SU-DHL-6 (cell line): ENCODE measurements at regions not wholly inside any gene's neighbourhood (a gene's known extent, or its start where the extent isn't known, plus 50 kb on each side); places are given as distances from the start of the nearest gene placed in this dataset.

Experiments used
- H2AFZ ChIP-seq: fragments of 200-600 bp; sonication (generic); 2 replicates; pipeline ENCODE4 v1.6.1; 2014; ENCODE audit warnings: low read depth, mild to moderate bottlenecking, moderate library complexity, mixed read lengths, antibody characterized with exemption, low read length; ENCODE audit not compliant: severe bottlenecking
- H3F3A ChIP-seq: fragments of 200-600 bp; shearing (Covaris generic); 2 replicates; pipeline ENCODE4 v1.6.0; 2016; ENCODE audit warnings: antibody characterized with exemption, mild to moderate bottlenecking; ENCODE audit not compliant: insufficient read depth
- H3K27ac ChIP-seq: fragments of 200-600 bp; sonication (generic); 2 replicates; pipeline ENCODE4 v1.5.1; 2016; ENCODE audit warnings: low read depth, mild to moderate bottlenecking, low read length, moderate library complexity, mixed read lengths
- H3K27me3 ChIP-seq: fragments of 200-600 bp; sonication (generic), shearing (Covaris generic); 2 replicates; pipeline ENCODE4 v1.6.0; 2014; ENCODE audit warnings: mild to moderate bottlenecking, low read length
- H3K36me3 ChIP-seq: fragments of 200-600 bp; sonication (generic); 2 replicates; pipeline ENCODE4 v1.6.1; 2014; ENCODE audit warnings: mild to moderate bottlenecking, low read length, mixed read lengths
- H3K4me2 ChIP-seq: fragments of 300-600, 200-600 bp; shearing (Covaris generic), sonication (generic); 2 replicates; pipeline ENCODE4 v1.6.0; 2014; ENCODE audit warnings: low read length, low read depth, mild to moderate bottlenecking; ENCODE audit not compliant: poor library complexity, severe bottlenecking
- H3K4me3 ChIP-seq: fragments of 200-600 bp; sonication (generic); 2 replicates; pipeline ENCODE4 v1.5.1; 2014; ENCODE audit warnings: antibody characterized with exemption, low read length, mild to moderate bottlenecking, mixed read lengths; ENCODE audit not compliant: insufficient read depth, poor library complexity, severe bottlenecking
- H3K79me2 ChIP-seq: fragments of 200-600 bp; sonication (generic); 2 replicates; pipeline ENCODE4 v1.6.1; 2014; ENCODE audit warnings: mild to moderate bottlenecking, low read length, moderate library complexity; ENCODE audit not compliant: insufficient read depth
- H3K9ac ChIP-seq: fragments of 200-600 bp; sonication (generic); 2 replicates; pipeline ENCODE4 v1.7.0; 2014; ENCODE audit warnings: mild to moderate bottlenecking, low read length
- H3K9me2 ChIP-seq: fragments of 200-600 bp; sonication (generic); replicated peaks from 2 replicates; pipeline ENCODE4 v1.6.1; 2014; ENCODE audit warnings: low read length; ENCODE audit not compliant: insufficient read depth
- H3K9me3 ChIP-seq: fragments of 200-600 bp; sonication (generic); 2 replicates; pipeline ENCODE4 v1.6.1; 2014; ENCODE audit warnings: low read length, mixed read lengths; ENCODE audit not compliant: insufficient read depth
- H4K20me1 ChIP-seq: fragments of 200-600 bp; sonication (generic); 2 replicates; pipeline ENCODE4 v1.6.1; 2014; ENCODE audit warnings: low read depth, mild to moderate bottlenecking, antibody characterized with exemption, low read length, moderate library complexity, mixed read lengths
- CTCF ChIP-seq: fragments of 200-600 bp; sonication (generic); IDR thresholded peaks from one replicate; pipeline ENCODE4 v1.5.1; 2017; ENCODE audit warnings: antibody characterized with exemption, mild to moderate bottlenecking, low read length, moderate library complexity; ENCODE audit not compliant: insufficient read depth, poor library complexity, severe bottlenecking
- EZH2phosphoT487 ChIP-seq: fragments of 200-600 bp; sonication (generic), shearing (Covaris generic); conservative IDR thresholded peaks from 2 replicates; pipeline ENCODE4 v1.6.1; 2018; ENCODE audit warnings: mild to moderate bottlenecking, antibody characterized with exemption, low read length, moderate library complexity, mixed read lengths

- Histone ChIP-seq H3K36me3 (no peaks in the 10 kb centered on the region), H3K4me3 (no peak overlapping the region), H3K9ac (no peak overlapping the region), H3K27me3 (no peaks in the 10 kb centered on the region), H3K79me2 (no peaks in the 10 kb centered on the region), H3K9me2 (no peaks in the 10 kb centered on the region), H3K27ac (no peak overlapping the region), H3F3A (no peaks in the 10 kb centered on the region), H3K4me2 (no peak overlapping the region), H3K9me3 (no peaks in the 10 kb centered on the region), H2AFZ (no peak overlapping the region), H4K20me1 (no peaks in the 10 kb centered on the region)
- no peak for TF ChIP-seq CTCF
- no peak for TF ChIP-seq EZH2phosphoT487
Measured at GRCh38 chr3:80554304-80554703, 786.5 kb upstream of the ROBO1 start.

GRCh38 chr3:80553211-80553610 is 785.4 kb upstream of the ROBO1 start:
- no peaks in the 10 kb centered on the region for H3K9me3 ChIP-seq

DNA sequence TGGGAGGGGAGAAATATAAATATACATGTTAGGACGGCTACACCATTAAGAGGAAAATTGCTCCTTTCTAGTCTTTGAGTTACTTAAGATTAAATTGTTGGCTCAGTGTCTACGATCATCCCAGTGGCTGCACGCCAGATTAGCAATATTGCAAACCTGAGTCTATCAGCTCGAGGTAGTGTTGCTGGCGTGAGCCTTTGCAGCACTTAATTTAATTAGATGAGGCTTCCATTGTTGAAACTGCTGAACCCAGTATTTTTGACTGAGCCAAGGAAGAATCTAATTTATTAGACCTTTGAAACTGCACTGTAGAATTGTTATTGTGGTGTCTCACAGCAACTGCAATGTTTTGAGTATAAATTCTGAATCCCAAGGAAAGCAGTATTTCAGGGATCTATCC is 782.4 kb upstream of the ROBO1 start:
- no peaks in the 10 kb centered on the region for H3K9me2 ChIP-seq
- TF ChIP-seq EZH2phosphoT487 (no peak), CTCF (no peak)

More at GRCh38 chr3:80553211-80553610, 785.4 kb upstream of the ROBO1 start:
- TF ChIP-seq CTCF: no peak
- TF ChIP-seq EZH2phosphoT487: no peak
- no peaks in the 10 kb centered on the region for H3K36me3 ChIP-seq
- H3F3A ChIP-seq: no peaks in the 10 kb centered on the region
- H3K4me3 ChIP-seq: no peak overlapping the region
- no peak overlapping the region for H2AFZ ChIP-seq
- no peaks in the 10 kb centered on the region for H4K20me1 ChIP-seq
- H3K79me2 ChIP-seq: no peaks in the 10 kb centered on the region
- H3K9ac ChIP-seq: no peak overlapping the region
- H3K4me2 ChIP-seq: no peak overlapping the region
- no peaks in the 10 kb centered on the region for H3K27me3 ChIP-seq
- H3K9me2 ChIP-seq: no peaks in the 10 kb centered on the region
- H3K27ac ChIP-seq: no peak overlapping the region

DNA sequence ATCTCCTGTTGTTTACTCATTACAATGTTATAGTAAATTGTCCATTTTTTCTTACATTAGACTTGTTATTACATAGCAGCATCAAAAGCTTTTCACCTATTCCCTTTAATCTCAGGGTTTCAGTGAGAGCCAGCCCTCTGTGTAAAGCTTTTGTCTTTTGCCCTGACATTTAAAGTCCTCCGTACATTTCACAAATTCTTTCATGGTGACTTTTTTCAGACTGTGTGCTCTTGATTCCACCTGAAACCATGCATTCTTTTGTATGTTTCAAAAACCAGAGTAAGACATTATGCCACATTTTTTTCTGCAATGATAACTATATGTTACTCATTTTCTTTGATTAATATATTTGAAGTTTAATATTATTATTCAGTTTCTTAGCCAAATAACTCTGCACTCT is 781.4 kb upstream of the ROBO1 start:
- no peak overlapping the region for H3K4me2 ChIP-seq
- TF ChIP-seq EZH2phosphoT487: no peak
- no peak for TF ChIP-seq CTCF
- H3K27ac ChIP-seq: no peak overlapping the region
- no peaks in the 10 kb centered on the region for H3K79me2 ChIP-seq
- H3K9me2 ChIP-seq: no peaks in the 10 kb centered on the region
- no peaks in the 10 kb centered on the region for H3F3A ChIP-seq
- H3K4me3 ChIP-seq: no peak overlapping the region
- H3K9me3 ChIP-seq: no peaks in the 10 kb centered on the region
- no peak overlapping the region for H2AFZ ChIP-seq
- H3K27me3 ChIP-seq: no peaks in the 10 kb centered on the region
- H3K9ac ChIP-seq: no peak overlapping the region
- no peaks in the 10 kb centered on the region for H4K20me1 ChIP-seq
- H3K36me3 ChIP-seq: no peaks in the 10 kb centered on the region

More for the DNA sequence above, 782.4 kb upstream of the ROBO1 start:
- Histone ChIP-seq H3K9ac (no peak overlapping the region), H3K4me2 (no peak overlapping the region), H3K9me3 (no peaks in the 10 kb centered on the region), H3K79me2 (no peaks in the 10 kb centered on the region), H3K36me3 (no peaks in the 10 kb centered on the region), H3K4me3 (no peak overlapping the region), H3K27me3 (no peaks in the 10 kb centered on the region), H3F3A (no peaks in the 10 kb centered on the region), H3K27ac (no peak overlapping the region), H2AFZ (no peak overlapping the region), H4K20me1 (no peaks in the 10 kb centered on the region)
